ENCODE measurements at regions not wholly inside any gene's neighbourhood (a gene's known extent, or its start where the extent isn't known, plus 50 kb on each side); places are given as distances from the start of the nearest gene placed in this dataset.

- TF ChIP-seq SIN3A (IDR thresholded peaks at IDR 0.05; ENCODE audit: borderline replicate concordance, insufficient read depth, low read length), result no peak
- TF ChIP-seq TAF1 (IDR thresholded peaks at IDR 0.05; ENCODE audit: borderline replicate concordance, insufficient read depth, low read length), result no peak
- TF ChIP-seq POLR2AphosphoS5 (IDR thresholded peaks at IDR 0.05; ENCODE audit: low read depth, low read length), result no peak
These were observed 287.9 kb upstream of the NOCT start for GRCh38 chr4:138727731-138728130.

Measured in PFSK-1 (cell line).